ENCODE measurements at regions not wholly inside any gene's neighbourhood (a gene's known extent, or its start where the extent isn't known, plus 50 kb on each side); places are given as distances from the start of the nearest gene placed in this dataset.

DNA sequence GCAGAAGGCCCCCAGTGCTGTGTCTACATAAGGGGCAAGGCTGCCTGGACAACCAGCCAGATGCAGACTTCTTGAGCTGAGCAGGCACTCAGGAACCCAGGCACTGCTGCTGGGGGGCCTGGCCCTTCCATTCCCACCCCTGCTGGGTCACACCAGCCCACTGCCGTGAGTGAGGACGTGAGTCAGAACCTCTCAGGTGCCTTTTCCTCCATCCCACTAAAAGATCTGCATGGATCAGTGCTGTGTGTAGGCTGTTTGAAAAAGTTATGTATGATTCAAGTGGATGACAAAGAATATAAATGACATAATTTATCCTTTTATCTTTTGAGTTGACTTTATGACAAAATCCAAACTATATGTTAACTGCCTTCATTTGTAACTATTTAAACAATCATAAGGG lies 499.3 kb downstream of the INHBA start:
- Histone ChIP-seq H3K4me1 (no peaks in the 10 kb centered on the region), H3K27ac (no peak overlapping the region), H3K36me3 (no peaks in the 10 kb centered on the region), H3K27me3 (no peaks in the 10 kb centered on the region), H3K4me3 (no peak overlapping the region), H3K9me3 (no peaks in the 10 kb centered on the region)
- no peak for DNase-seq (ENCODE audit: low spot score)
- TF ChIP-seq, protein P1, sequence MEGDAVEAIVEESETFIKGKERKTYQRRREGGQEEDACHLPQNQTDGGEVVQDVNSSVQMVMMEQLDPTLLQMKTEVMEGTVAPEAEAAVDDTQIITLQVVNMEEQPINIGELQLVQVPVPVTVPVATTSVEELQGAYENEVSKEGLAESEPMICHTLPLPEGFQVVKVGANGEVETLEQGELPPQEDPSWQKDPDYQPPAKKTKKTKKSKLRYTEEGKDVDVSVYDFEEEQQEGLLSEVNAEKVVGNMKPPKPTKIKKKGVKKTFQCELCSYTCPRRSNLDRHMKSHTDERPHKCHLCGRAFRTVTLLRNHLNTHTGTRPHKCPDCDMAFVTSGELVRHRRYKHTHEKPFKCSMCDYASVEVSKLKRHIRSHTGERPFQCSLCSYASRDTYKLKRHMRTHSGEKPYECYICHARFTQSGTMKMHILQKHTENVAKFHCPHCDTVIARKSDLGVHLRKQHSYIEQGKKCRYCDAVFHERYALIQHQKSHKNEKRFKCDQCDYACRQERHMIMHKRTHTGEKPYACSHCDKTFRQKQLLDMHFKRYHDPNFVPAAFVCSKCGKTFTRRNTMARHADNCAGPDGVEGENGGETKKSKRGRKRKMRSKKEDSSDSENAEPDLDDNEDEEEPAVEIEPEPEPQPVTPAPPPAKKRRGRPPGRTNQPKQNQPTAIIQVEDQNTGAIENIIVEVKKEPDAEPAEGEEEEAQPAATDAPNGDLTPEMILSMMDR (IDR thresholded peaks at IDR 0.05): no peak

DNA sequence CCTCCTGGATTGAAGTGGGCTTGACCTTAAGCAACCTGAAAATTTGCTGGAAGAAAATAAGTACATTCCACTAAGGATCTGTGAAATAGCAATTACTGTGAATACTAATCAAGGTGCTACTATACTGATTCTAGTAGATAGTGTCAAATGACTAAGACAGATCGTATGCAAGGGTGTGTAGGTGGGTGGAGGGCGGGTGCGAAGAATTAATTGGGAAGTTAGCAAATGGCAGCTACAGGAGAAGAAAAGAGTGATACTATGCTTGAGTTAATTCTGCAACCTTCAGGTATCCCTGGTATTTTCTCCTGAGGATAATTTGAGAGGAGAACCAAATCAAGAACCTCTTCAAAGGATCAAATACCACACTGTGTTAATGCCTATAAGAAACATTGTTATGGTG lies 501.9 kb downstream of the INHBA start:
- DNase-seq (ENCODE audit: low spot score): no peak
- TF ChIP-seq, protein P1 (IDR thresholded peaks at IDR 0.05): no peak
- H3K27me3 ChIP-seq: no peaks in the 10 kb centered on the region

DNA sequence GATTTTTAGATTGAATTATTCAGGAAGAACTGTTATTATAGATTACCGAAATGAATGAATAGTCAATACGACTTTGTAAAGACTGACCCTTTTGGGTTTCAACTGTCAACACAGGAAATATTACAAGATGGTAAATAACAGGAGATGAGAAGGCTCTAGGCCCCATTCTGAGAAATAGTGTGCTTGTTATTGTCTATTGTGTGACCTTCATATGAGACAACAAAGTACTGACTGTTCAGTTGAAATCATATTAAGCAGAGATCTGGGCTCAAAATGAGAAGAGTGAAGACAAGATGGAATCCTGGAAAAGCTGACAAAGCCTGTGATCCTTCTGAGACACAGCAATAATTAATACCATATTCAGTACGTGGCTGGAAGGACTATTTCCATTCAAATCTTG lies 503.8 kb downstream of the INHBA start:
- DNase-seq (ENCODE audit: low spot score): no peak
- Histone ChIP-seq H3K4me3 (no peak overlapping the region), H3K27ac (no peak overlapping the region), H3K9me3 (no peaks in the 10 kb centered on the region), H3K4me1 (no peaks in the 10 kb centered on the region), H3K27me3 (no peaks in the 10 kb centered on the region), H3K36me3 (no peaks in the 10 kb centered on the region)
- TF ChIP-seq, protein P1 (IDR thresholded peaks at IDR 0.05): no peak

More for the DNA sequence above, 501.9 kb downstream of the INHBA start:
- no peak overlapping the region for H3K27ac ChIP-seq
- no peak overlapping the region for H3K4me3 ChIP-seq
- H3K9me3 ChIP-seq: no peaks in the 10 kb centered on the region
- no peaks in the 10 kb centered on the region for H3K4me1 ChIP-seq
- no peaks in the 10 kb centered on the region for H3K36me3 ChIP-seq

DNA sequence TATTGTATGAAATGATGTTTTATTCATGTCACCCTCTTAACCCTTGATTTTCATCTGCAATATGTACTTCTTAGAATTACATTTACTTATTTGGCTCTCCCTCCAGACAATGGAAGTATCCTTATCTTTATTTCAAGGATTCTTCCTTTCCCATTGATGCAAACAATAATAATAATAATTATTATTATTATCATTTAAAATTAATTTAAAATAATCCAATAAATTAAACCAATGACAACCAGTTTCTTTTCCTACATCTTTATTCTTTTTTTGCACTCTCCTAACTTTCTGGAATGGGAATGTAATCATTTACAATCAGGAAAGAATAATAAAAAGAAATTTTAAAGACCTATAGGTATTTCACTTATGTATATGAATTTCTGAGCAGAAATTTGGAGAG lies 504.4 kb downstream of the INHBA start:
- no peak for DNase-seq (ENCODE audit: low spot score)
- TF ChIP-seq, protein P1 (IDR thresholded peaks at IDR 0.05): no peak
- Histone ChIP-seq H3K4me1 (no peaks in the 10 kb centered on the region), H3K9me3 (no peaks in the 10 kb centered on the region), H3K36me3 (no peaks in the 10 kb centered on the region), H3K27ac (no peak overlapping the region), H3K4me3 (no peak overlapping the region), H3K27me3 (no peaks in the 10 kb centered on the region)

DNA sequence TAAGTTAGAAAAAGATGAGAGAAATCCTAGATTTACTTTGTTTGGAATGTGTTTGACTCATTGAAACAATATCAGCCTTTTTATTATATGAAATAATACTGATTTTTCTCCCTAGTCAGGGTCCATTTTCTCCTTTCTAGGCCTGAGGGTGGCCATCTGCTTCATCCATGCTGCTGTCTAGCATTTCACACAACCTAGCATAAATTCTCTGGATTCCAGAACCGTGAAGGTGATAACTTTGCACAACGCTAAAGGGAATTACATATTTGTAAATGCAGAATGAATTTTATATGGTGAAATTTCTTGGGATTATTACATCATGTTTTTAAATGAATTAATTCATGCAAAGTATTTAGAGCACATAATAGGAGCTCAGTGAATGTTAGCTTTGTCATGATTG lies 505.1 kb downstream of the INHBA start:
- Histone ChIP-seq H3K9me3 (no peaks in the 10 kb centered on the region), H3K4me1 (no peaks in the 10 kb centered on the region), H3K36me3 (no peaks in the 10 kb centered on the region), H3K27me3 (no peaks in the 10 kb centered on the region), H3K27ac (no peak overlapping the region), H3K4me3 (no peak overlapping the region)
- TF ChIP-seq, protein P1 (IDR thresholded peaks at IDR 0.05): no peak
- DNase-seq (ENCODE audit: low spot score): no peak

DNA sequence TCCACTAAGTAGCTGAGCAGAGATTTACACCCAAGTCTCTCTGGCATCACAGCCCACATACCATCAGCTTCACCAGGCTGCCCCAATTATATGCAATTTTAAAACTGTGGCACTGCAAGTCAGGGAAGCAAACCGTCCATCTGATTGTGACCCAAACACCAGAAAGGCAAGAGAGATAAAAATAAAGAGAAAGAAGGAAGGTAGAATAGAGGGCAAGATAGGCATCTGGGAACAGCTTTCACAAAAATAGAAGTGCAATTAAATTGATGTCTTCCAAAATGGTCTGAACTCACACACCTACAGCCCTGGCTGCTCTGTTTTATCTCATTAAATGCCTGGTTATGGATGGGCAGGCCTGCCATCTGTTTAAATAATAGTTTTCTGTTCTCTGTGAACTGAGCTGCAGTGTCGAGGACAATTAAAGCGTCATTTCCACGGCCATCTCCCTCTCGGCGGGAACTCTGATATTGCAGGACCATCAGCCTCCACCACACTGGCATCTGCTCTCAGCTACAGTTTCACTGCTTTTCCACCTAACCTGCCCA lies 509.1 kb downstream of the INHBA start:
- H3K27ac ChIP-seq: no peak overlapping the region
- H3K36me3 ChIP-seq: no peaks in the 10 kb centered on the region
- H3K27me3 ChIP-seq: no peaks in the 10 kb centered on the region
- no peaks in the 10 kb centered on the region for H3K4me1 ChIP-seq
- H3K4me3 ChIP-seq: no peak overlapping the region
- TF ChIP-seq, protein P1 (IDR thresholded peaks at IDR 0.05): no peak
- H3K9me3 ChIP-seq: no peaks in the 10 kb centered on the region
- no peak for DNase-seq (ENCODE audit: low spot score)
